ENCODE measurements at regions not wholly inside any gene's neighbourhood (a gene's known extent, or its start where the extent isn't known, plus 50 kb on each side); places are given as distances from the start of the nearest gene placed in this dataset.

DNA sequence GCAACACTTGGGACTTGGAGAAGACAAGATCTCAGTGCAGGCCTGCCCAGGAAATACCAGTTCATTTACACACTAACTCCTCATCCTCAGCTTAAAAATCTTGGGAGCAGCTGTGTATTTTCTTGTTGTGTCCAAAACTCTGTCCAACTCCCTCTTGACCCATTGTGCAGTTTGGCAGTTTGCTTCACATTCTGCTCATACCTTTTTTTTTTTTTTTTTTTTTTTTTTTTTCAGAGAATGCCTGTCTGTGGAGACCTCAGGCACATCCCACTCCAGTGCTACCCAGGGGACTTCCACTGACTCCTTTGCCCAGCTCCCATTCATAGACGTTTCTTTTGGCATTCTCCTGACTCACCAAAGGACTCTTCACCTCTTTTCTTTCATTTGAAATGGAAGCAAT is 265.8 kb upstream of the TCF21 start:
- TF ChIP-seq, protein P1, sequence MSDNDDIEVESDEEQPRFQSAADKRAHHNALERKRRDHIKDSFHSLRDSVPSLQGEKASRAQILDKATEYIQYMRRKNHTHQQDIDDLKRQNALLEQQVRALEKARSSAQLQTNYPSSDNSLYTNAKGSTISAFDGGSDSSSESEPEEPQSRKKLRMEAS (IDR thresholded peaks at IDR 0.05), result no peak
- TF ChIP-seq CTCF (IDR thresholded peaks at IDR 0.05; ENCODE audit: low read depth, low read length, missing input control) (no peak), RAD21 (IDR thresholded peaks at IDR 0.05) (no peak), TAF1 (conservative IDR thresholded peaks at IDR 0.05) (no peak), HNF4G (IDR thresholded peaks at IDR 0.05) (no peak), NR2F2 (IDR thresholded peaks at IDR 0.05) (peak; percentile 48), JUND (IDR thresholded peaks at IDR 0.05) (no peak), YY1 (IDR thresholded peaks at IDR 0.05) (no peak), GABPA (IDR thresholded peaks at IDR 0.05 in 1 of 2, conservative IDR thresholded peaks at IDR 0.05 in 1 of 2) (no peak), EGR1 (IDR thresholded peaks at IDR 0.05; ENCODE audit: low read depth in 2 of 2) (no peak)
- TF ChIP-seq, protein P2, sequence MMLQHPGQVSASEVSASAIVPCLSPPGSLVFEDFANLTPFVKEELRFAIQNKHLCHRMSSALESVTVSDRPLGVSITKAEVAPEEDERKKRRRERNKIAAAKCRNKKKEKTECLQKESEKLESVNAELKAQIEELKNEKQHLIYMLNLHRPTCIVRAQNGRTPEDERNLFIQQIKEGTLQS (IDR thresholded peaks at IDR 0.05), result no peak
- TF ChIP-seq, protein P3, sequence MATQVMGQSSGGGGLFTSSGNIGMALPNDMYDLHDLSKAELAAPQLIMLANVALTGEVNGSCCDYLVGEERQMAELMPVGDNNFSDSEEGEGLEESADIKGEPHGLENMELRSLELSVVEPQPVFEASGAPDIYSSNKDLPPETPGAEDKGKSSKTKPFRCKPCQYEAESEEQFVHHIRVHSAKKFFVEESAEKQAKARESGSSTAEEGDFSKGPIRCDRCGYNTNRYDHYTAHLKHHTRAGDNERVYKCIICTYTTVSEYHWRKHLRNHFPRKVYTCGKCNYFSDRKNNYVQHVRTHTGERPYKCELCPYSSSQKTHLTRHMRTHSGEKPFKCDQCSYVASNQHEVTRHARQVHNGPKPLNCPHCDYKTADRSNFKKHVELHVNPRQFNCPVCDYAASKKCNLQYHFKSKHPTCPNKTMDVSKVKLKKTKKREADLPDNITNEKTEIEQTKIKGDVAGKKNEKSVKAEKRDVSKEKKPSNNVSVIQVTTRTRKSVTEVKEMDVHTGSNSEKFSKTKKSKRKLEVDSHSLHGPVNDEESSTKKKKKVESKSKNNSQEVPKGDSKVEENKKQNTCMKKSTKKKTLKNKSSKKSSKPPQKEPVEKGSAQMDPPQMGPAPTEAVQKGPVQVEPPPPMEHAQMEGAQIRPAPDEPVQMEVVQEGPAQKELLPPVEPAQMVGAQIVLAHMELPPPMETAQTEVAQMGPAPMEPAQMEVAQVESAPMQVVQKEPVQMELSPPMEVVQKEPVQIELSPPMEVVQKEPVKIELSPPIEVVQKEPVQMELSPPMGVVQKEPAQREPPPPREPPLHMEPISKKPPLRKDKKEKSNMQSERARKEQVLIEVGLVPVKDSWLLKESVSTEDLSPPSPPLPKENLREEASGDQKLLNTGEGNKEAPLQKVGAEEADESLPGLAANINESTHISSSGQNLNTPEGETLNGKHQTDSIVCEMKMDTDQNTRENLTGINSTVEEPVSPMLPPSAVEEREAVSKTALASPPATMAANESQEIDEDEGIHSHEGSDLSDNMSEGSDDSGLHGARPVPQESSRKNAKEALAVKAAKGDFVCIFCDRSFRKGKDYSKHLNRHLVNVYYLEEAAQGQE (IDR thresholded peaks at IDR 0.05), result no peak
- TF ChIP-seq, protein P4, sequence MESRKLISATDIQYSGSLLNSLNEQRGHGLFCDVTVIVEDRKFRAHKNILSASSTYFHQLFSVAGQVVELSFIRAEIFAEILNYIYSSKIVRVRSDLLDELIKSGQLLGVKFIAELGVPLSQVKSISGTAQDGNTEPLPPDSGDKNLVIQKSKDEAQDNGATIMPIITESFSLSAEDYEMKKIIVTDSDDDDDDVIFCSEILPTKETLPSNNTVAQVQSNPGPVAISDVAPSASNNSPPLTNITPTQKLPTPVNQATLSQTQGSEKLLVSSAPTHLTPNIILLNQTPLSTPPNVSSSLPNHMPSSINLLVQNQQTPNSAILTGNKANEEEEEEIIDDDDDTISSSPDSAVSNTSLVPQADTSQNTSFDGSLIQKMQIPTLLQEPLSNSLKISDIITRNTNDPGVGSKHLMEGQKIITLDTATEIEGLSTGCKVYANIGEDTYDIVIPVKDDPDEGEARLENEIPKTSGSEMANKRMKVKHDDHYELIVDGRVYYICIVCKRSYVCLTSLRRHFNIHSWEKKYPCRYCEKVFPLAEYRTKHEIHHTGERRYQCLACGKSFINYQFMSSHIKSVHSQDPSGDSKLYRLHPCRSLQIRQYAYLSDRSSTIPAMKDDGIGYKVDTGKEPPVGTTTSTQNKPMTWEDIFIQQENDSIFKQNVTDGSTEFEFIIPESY (IDR thresholded peaks at IDR 0.05), result no peak
